ENCODE measurements at regions not wholly inside any gene's neighbourhood (a gene's known extent, or its start where the extent isn't known, plus 50 kb on each side); places are given as distances from the start of the nearest gene placed in this dataset.

DNA sequence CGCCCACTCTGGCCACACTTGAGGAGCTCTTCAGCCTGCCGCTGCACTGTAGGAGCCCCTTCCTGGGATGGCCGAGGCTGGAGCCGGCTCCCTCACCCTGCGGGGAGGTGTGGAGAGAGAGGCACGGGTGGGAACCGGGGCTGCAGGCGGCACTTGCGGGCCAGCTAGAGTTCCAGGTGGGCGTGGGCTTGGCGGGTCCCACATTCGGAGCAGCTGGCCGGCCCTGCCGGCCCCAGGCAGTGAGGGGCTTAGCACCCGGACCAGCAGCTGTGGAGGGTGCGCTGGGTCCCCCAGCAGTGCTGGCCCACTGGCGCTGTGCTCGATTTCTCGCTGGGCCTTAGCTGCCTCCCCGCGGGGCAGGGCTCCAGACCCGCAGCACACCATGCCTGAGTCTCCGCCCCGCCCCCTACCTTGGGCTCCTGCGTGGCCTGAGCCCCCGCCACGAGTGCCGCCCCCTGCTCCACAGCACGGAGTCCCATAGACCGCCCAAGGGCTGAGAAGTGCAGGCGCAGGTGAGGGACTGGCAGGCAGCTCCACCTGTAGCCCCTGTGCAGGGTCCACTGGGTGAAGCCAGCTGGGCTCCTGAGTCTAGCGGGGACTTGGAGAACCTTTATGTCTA is 71.9 kb downstream of the IL12A start:
- ATAC-seq (peak in 1 of 4 donors; percentile 29), DNase-seq (no peak)
- no peaks in the 10 kb centered on the region for H3K4me1 ChIP-seq
- no peak overlapping the region for H3K27ac ChIP-seq
- no peaks in the 10 kb centered on the region for H3K36me3 ChIP-seq
- TF ChIP-seq POLR2A (IDR thresholded peaks at IDR 0.05) = no peak
- TF ChIP-seq, protein P1, sequence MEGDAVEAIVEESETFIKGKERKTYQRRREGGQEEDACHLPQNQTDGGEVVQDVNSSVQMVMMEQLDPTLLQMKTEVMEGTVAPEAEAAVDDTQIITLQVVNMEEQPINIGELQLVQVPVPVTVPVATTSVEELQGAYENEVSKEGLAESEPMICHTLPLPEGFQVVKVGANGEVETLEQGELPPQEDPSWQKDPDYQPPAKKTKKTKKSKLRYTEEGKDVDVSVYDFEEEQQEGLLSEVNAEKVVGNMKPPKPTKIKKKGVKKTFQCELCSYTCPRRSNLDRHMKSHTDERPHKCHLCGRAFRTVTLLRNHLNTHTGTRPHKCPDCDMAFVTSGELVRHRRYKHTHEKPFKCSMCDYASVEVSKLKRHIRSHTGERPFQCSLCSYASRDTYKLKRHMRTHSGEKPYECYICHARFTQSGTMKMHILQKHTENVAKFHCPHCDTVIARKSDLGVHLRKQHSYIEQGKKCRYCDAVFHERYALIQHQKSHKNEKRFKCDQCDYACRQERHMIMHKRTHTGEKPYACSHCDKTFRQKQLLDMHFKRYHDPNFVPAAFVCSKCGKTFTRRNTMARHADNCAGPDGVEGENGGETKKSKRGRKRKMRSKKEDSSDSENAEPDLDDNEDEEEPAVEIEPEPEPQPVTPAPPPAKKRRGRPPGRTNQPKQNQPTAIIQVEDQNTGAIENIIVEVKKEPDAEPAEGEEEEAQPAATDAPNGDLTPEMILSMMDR (IDR thresholded peaks at IDR 0.05) = no peak
- no peaks in the 10 kb centered on the region for H3K27me3 ChIP-seq
- no peak overlapping the region for H3K4me3 ChIP-seq
- intact Hi-C loops (cut with DNase I) = no loop called here
- H3K9me3 ChIP-seq = no peaks in the 10 kb centered on the region
- 92 to 93% (median 93%) methylated on average over 24 to 32 of the region's 32 CpGs for WGBS, 4 donors

DNA sequence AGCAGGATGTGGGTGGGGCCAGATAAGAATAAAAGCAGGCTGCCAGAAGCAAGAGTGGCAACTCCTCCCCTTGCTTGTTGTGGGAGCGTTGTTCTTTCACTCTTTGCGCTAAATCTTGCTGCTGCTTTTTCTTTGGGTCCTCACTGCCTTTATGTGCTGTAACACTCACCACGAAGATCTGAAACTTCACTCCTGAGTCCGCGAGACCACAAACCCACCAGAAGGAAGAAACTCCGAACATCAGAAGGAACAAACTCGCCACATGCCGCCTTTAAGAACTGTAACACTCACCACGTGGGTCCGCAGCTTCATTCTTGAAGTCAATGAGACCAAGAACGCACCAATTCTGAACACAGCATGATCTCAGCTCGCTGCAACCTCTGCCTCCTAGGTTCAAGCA is 72.9 kb downstream of the IL12A start:
- ATAC-seq = no peak
- TF ChIP-seq POLR2A (IDR thresholded peaks at IDR 0.05) = no peak
- TF ChIP-seq, protein P1 (IDR thresholded peaks at IDR 0.05) = no peak
- 76 to 95% (median 86%) methylated on average over 12 of the region's 12 CpGs for WGBS, 4 donors

DNA sequence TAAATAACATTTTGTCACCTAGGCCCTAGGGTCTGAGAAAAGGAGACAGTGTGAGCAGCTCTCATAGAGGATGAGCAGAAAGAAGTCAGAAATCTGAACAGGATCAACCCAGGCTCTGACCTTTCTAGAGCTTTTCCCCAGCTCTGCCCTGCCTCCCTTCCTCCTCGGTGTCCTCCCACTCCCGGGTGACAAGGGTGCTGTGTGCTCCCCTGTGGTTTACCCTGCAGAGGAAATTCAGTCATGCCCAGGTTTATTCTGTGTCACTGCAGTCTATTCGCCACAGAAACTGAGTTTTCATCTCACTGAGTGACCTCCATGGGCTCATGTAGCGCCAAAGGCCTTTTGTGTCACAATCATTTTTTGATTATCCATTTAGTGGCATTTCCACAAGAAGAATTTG is 76.6 kb downstream of the IL12A start:
- Histone ChIP-seq H3K36me3 (no peaks in the 10 kb centered on the region), H3K9me3 (no peaks in the 10 kb centered on the region), H3K27me3 (no peaks in the 10 kb centered on the region), H3K4me1 (no peaks in the 10 kb centered on the region), H3K27ac (no peak overlapping the region), H3K4me3 (no peak overlapping the region)
- ATAC-seq (no peak), DNase-seq (no peak)
- TF ChIP-seq, protein P1 (IDR thresholded peaks at IDR 0.05) = no peak
- TF ChIP-seq POLR2A (IDR thresholded peaks at IDR 0.05) = no peak
- intact Hi-C loops (cut with DNase I) = no loop called here
- WGBS, 4 donors = 75 to 82% (median 78%) methylated on average over 4 of the region's 4 CpGs

More for the DNA sequence above, 72.9 kb downstream of the IL12A start:
- intact Hi-C loops (cut with DNase I) = no loop called here
- no peaks in the 10 kb centered on the region for H3K36me3 ChIP-seq
- no peak for DNase-seq
- H3K27me3 ChIP-seq = no peaks in the 10 kb centered on the region
- no peak overlapping the region for H3K27ac ChIP-seq
- H3K9me3 ChIP-seq = no peaks in the 10 kb centered on the region
- H3K4me3 ChIP-seq = no peak overlapping the region
- no peaks in the 10 kb centered on the region for H3K4me1 ChIP-seq

DNA sequence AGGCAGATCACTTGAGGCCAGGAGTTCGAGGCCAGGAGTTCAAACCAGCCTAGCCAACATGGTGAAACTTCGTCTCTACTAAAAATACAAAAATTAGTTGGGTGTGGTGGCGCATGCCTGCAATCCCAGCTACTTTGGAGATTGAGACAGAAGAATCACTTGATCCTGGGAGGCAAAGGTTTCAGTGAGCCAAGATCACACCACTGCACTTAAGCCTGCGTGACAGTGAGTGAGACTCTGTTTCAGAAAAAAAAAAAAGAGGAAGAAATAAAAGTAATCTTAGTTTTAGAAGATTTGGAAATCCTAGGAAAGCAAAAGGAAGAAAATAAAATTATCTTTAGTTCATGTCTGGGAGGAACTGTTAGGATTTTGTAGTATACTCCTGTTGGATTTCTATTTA is 77.2 kb downstream of the IL12A start:
- H3K36me3 ChIP-seq = no peaks in the 10 kb centered on the region
- ATAC-seq (no peak), DNase-seq (no peak)
- no peaks in the 10 kb centered on the region for H3K4me1 ChIP-seq
- WGBS, 4 donors = 71 to 91% (median 79%) methylated on average over 3 to 4 of the region's 4 CpGs
- intact Hi-C loops (cut with DNase I) = no loop called here
- no peak for TF ChIP-seq POLR2A (IDR thresholded peaks at IDR 0.05)
- TF ChIP-seq, protein P1 (IDR thresholded peaks at IDR 0.05) = no peak
- no peaks in the 10 kb centered on the region for H3K9me3 ChIP-seq
- no peak overlapping the region for H3K4me3 ChIP-seq
- H3K27me3 ChIP-seq = peaks cover 0 to 1% (median 0%) of the 10 kb centered on the region in 9 donors
- H3K27ac ChIP-seq = no peak overlapping the region
